K562 (cell line): ENCODE measurements at regions not wholly inside any gene's neighbourhood (a gene's known extent, or its start where the extent isn't known, plus 50 kb on each side); places are given as distances from the start of the nearest gene placed in this dataset.

ENCODE experiments used
- ATAC-seq: fragments of 200-7000 bp; cut with Tn5 transposase; 3 replicates; pipeline ENCODE4 v1.9.1; 2020; ENCODE audit warnings: moderate library complexity
- BruUV-seq: library from RNA; stranded (reverse); fragments of 400-500 nt; replicated peaks from 2 replicates; lab custom pipeline; 2021; lab: Mats Ljungman, UMichigan
- CTCF ChIA-PET: fragments of 300-600 bp; formaldehyde crosslinking; extraction: SDS; loops from one replicate; lab custom pipeline; 2021; ENCODE audit warnings: low intra/inter-chr PET ratio; lab: Yijun Ruan, JAX
- POLR2A ChIA-PET: fragments of 300-600, 350-650 bp; sonication (Branson Sonifier 250); formaldehyde crosslinking; extraction: SDS; loops from one replicate; lab custom pipeline; 2021; ENCODE audit warnings: antibody characterized with exemption, inconsistent platforms; lab: Yijun Ruan, JAX
- DNase-seq, 4 experiments: peaks; one replicate each; pipeline versions ENCODE4 v3.0.0 to v3.0.0-alpha.2; 2011 to 2018; ENCODE audit warnings: low spot score in 3 of 4, mixed read lengths in 3 of 4; ENCODE audit errors: extremely low read depth in 1 of 4
- FAIRE-seq: peaks from 2 replicates; lab custom pipeline; 2011; peaks lifted over from hg19 to GRCh38; lab: Jason Lieb, UNC
- H2AFZ ChIP-seq: 2 replicates; pipeline ENCODE4 v1.6.0; 2011; ENCODE audit warnings: low read depth, low read length, control low read depth, inconsistent platforms
- H3K27ac ChIP-seq: fragments of 200-600 bp; 3 replicates; pipeline ENCODE4 v1.8.0; 2011; ENCODE audit warnings: low read depth, mild to moderate bottlenecking, control low read depth, inconsistent platforms, low read length, moderate library complexity, mixed read lengths; ENCODE audit errors: extremely low read depth
- H3K27me3 ChIP-seq, 2 experiments: fragments of 300-600 bp in 1 of 2; 2 replicates in 1 of 2; 3 replicates in 1 of 2; pipeline versions ENCODE4 v1.6.0 to v1.8.0; 2011; ENCODE audit warnings: inconsistent platforms in 2 of 2, low read length in 2 of 2, mild to moderate bottlenecking in 1 of 2, mixed read lengths in 1 of 2, moderate library complexity in 1 of 2; ENCODE audit not compliant: control insufficient read depth in 2 of 2, insufficient read depth in 2 of 2
- H3K36me3 ChIP-seq: fragments of 300-600 bp; 3 replicates; pipeline ENCODE4 v1.8.0; 2011; ENCODE audit warnings: mild to moderate bottlenecking, low read length, inconsistent platforms; ENCODE audit not compliant: control insufficient read depth, insufficient read depth
- H3K4me1 ChIP-seq, 2 experiments: fragments of 200-600 bp in 1 of 2; replicated peaks in 1 of 2; 2 replicates in 1 of 2; 3 replicates in 1 of 2; pipeline versions ENCODE4 v1.5.1 to v1.8.0; 2011; ENCODE audit warnings: inconsistent platforms in 2 of 2, low read length in 2 of 2, mild to moderate bottlenecking in 1 of 2, mixed read lengths in 1 of 2, moderate library complexity in 1 of 2; ENCODE audit not compliant: control insufficient read depth in 2 of 2, insufficient read depth in 2 of 2
- H3K4me2 ChIP-seq: 2 replicates; pipeline ENCODE4 v1.6.1; 2011; ENCODE audit warnings: low read length, control low read depth, inconsistent platforms, mixed read lengths; ENCODE audit not compliant: insufficient read depth
- H3K4me3 ChIP-seq: fragments of 200-600 bp; sonication (generic), shearing (Covaris generic); 2 replicates; pipeline ENCODE4 v1.5.1; 2016; ENCODE audit warnings: control low read depth, inconsistent platforms
- H3K79me2 ChIP-seq: fragments of 200-600 bp; 3 replicates; pipeline ENCODE4 v1.8.0; 2011; ENCODE audit warnings: low read length, inconsistent platforms; ENCODE audit not compliant: control insufficient read depth, insufficient read depth
- H3K9ac ChIP-seq, 2 experiments: 2 replicates each; pipeline versions ENCODE4 v1.6.0 to v1.6.1; 2011; ENCODE audit warnings: low read depth in 2 of 2, low read length in 2 of 2, control low read depth in 1 of 2, inconsistent platforms in 1 of 2, mild to moderate bottlenecking in 1 of 2, mixed read lengths in 1 of 2; ENCODE audit not compliant: insufficient read depth in 1 of 2
- H3K9me1 ChIP-seq: one replicate; pipeline ENCODE4 v1.6.0; 2011; ENCODE audit warnings: inconsistent platforms, mild to moderate bottlenecking, low read length, moderate library complexity; ENCODE audit not compliant: control insufficient read depth, insufficient read depth
- H3K9me3 ChIP-seq: replicated peaks from 2 replicates; pipeline ENCODE4 v1.5.1; 2011; ENCODE audit warnings: low read depth, low read length, inconsistent platforms; ENCODE audit not compliant: control insufficient read depth, insufficient read depth
- H4K20me1 ChIP-seq: replicated peaks from 2 replicates; pipeline ENCODE4 v1.6.1; 2011; ENCODE audit warnings: low read length, inconsistent platforms, mixed read lengths; ENCODE audit not compliant: control insufficient read depth, insufficient read depth
- HDAC3 ChIP-seq: fragments of 450-650 bp; IDR thresholded peaks from 2 replicates; pipeline ENCODE4 v1.6.1; 2018; ENCODE audit warnings: borderline replicate concordance, mild to moderate bottlenecking, moderate library complexity; ENCODE audit not compliant: partially characterized antibody
- RFX1 ChIP-seq: fragments of 450-650 bp; IDR thresholded peaks from 2 replicates; pipeline ENCODE4 v1.6.1; 2016; ENCODE audit warnings: mild to moderate bottlenecking, moderate library complexity
- SMAD2 ChIP-seq: fragments of 150-350 bp; IDR thresholded peaks from 2 replicates; pipeline ENCODE4 v1.6.1; 2014; ENCODE audit warnings: low read depth, mild to moderate bottlenecking, low read length
- TEAD1 ChIP-seq, 2 experiments: fragments of 450-650 bp in 1 of 2; sonication (generic) in 1 of 2; formaldehyde crosslinking; IDR thresholded peaks; 2 replicates each; pipeline versions ENCODE4 v1.4.0 to v1.8.0; 2020 to 2022; ENCODE audit warnings: mild to moderate bottlenecking in 2 of 2, missing genetic modification reagents in 1 of 2
- WGBS: fragments of 100-300 bp; shearing (Covaris generic); methylation state at CpG from one replicate; pipeline ENCODE4 v1.1.6; 2016; ENCODE audit warnings: low coverage, mixed read lengths; ENCODE audit not compliant: insufficient coverage; ENCODE audit errors: missing lambda C conversion rate; 5-methylcytosine and 5-hydroxymethylcytosine counted together
- in situ Hi-C: fragments of 300-500 bp; cut with MboI; formaldehyde crosslinking; loops from 4 replicates; pipeline ENCODE4 v1.15.0; 2018; ENCODE audit warnings: inconsistent platforms, mixed read lengths
- intact Hi-C: fragments of 100-400 bp; cut with micrococcal nuclease; formaldehyde crosslinking; loops from 2 replicates; pipeline ENCODE4 v1.14.2; 2022
- TF ChIP-seq, protein P1 (sequence below): sonication (generic); formaldehyde crosslinking; IDR thresholded peaks from 2 replicates; pipeline ENCODE4 v1.8.0; 2022; ENCODE audit warnings: mild to moderate bottlenecking, low read depth, missing genetic modification reagents

- TF ChIP-seq RFX1 (no peak), TEAD1 (CRISPR knock-in tag; IDR thresholded peaks at IDR 0.05) (no peak), HDAC3 (no peak)
These were observed 549.5 kb downstream of the SLITRK1 start (continued) for GRCh38 chr13:83332751-83333150.

DNA sequence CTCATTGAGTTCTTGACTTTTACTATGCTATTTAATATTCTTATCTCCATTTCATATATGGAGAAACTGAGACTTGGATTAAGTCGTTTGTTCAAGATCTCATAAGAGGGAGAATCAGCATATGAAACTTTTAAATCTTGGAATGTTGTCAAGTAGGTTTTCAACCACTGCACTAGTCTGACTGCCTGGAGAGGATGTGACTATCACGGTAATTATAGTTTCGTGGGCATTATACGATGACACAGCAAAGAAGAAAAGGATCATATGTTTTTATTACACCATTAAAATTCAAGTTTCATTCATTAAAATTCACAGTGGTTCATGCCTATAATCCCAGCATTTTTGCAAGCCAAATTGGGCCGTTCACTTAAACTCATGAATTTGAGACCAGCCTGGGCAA lies 555.2 kb downstream of the SLITRK1 start:
- Histone ChIP-seq H3K9me3 (no peaks in the 10 kb centered on the region), H3K27ac (no peak overlapping the region), H2AFZ (no peak overlapping the region), H3K4me3 (no peak overlapping the region), H3K9me1 (no peaks in the 10 kb centered on the region), H4K20me1 (no peaks in the 10 kb centered on the region), H3K27me3 (no peaks in the 10 kb centered on the region), H3K4me2 (no peak overlapping the region), H3K79me2 (no peaks in the 10 kb centered on the region), H3K36me3 (no peaks in the 10 kb centered on the region), H3K9ac (no peak overlapping the region), H3K4me1 (no peaks in the 10 kb centered on the region)
- DNase-seq: no peak
- intact Hi-C loops: no loop called here
- BruUV-seq: no TSS peak
- TF ChIP-seq SMAD2: no peak
- TF ChIP-seq, protein P1, sequence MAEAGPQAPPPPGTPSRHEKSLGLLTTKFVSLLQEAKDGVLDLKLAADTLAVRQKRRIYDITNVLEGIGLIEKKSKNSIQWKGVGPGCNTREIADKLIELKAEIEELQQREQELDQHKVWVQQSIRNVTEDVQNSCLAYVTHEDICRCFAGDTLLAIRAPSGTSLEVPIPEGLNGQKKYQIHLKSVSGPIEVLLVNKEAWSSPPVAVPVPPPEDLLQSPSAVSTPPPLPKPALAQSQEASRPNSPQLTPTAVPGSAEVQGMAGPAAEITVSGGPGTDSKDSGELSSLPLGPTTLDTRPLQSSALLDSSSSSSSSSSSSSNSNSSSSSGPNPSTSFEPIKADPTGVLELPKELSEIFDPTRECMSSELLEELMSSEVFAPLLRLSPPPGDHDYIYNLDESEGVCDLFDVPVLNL (CRISPR knock-in tag): no peak
- no peak for FAIRE-seq
- in situ Hi-C loops: no loop called here
- ATAC-seq: no peak
- ChIA-PET POLR2A (no interaction called here), CTCF (no interaction called here)
- 0% methylated on average over 5 of the region's 5 CpGs for WGBS
